GM19452 (cell line): ENCODE measurements at regions not wholly inside any gene's neighbourhood (a gene's known extent, or its start where the extent isn't known, plus 50 kb on each side); places are given as distances from the start of the nearest gene placed in this dataset.
"Not testable (repeated sequence)": the region's sequence is repeated elsewhere in the genome, so short reads cannot be mapped to it uniquely, and the experiment has no call there.

Source experiments
- ATAC-seq: cut with Tn5 transposase; IDR thresholded peaks from one replicate; pipeline ENCODE4 v1.9.1; 2021; ENCODE audit not compliant: unreplicated experiment

DNA sequence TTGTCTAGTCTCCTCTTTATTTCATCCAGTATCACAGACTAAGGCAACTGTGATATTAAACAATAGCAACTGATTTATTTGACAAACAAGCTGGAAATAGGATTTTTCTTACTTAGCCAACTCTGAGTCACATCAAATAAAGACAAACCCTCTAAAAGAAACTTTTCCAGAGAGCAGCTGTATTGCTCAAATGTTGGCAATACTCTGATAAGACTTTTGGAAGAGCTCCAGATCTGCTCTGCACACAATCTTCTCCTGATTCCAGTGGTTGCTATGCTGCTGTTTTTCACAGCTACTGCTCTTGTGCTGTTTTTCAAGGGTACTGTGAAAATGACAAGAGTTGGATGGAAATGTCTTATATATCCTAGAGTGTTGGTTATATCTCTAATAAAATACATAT lies 1479.2 kb downstream of the SLITRK5 start:
- no peak for ATAC-seq

DNA sequence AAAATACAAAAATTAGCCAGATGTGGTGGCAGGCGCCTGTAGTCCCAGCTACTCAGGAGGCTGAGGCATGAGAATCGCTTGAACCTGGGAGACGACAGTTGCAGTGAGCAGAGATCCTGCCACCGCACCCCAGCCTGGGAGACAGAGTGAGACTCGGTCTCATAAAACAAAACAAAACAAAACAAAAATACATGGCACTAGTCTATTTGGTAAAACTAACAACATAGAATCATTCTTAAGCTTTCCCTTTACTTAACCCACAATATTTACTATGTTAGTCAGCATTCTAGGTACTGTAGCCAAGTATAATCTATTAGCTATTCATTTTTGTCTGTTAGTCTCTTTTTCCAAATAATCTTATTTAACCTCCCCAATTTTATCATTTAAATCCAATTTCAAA lies 1482.8 kb downstream of the SLITRK5 start:
- ATAC-seq: no peak

DNA sequence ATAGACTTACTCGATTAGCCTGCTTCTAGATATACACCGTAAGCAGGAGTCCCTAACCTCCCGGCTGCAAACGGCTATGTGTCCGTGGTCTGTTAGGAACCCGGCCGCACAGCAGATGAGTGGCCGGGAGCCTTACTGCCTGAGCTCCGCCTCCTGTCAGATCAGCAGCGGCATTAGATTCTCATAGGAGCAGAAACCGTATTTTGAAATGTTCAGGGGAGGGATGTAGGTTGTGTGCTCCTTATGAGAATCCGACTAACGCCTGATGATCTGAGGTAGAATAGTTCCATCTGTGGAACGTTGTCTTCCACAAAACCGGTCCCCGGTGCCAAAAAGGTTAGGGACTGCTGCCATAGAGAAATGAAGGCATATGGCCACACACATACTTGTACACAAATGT lies 1491.9 kb downstream of the SLITRK5 start:
- no peak for ATAC-seq

DNA sequence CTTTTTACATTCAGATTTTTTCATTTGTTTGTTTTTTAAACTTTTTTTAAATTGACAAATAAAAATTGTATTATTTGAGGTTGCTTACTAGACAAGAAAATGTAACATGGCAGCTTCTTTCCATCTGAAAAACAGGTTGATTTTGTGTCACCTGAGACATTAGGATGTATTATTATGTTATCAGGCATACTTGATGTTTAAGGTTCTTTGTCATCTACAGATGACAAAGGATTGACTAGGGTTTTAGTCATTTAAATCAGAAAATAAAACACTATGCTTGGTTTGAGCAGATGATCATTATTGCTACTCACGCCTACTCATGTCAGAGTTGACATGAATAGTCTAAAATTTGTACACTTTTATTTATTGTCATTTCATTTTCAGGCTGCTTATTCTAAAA lies 1494.5 kb downstream of the SLITRK5 start:
- no peak for ATAC-seq

DNA sequence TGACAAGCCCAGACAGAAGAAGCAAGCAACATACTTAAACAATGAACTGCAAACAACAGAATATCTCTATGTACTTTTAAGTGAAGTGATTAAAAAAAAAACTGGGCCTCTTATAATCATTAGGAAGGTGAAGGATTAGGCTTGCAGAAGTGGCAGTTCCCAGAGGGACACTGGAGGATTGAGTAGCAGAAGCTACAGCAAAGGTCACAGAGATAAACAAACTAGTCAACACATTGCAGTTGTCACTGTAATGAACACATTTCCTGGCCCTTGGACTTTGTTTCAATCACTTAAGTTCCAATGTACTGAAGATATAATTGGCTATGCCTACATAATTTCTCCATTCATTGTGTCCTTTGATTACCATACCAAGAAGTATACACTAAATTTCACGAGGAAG lies 1498.8 kb downstream of the SLITRK5 start:
- ATAC-seq: no peak

DNA sequence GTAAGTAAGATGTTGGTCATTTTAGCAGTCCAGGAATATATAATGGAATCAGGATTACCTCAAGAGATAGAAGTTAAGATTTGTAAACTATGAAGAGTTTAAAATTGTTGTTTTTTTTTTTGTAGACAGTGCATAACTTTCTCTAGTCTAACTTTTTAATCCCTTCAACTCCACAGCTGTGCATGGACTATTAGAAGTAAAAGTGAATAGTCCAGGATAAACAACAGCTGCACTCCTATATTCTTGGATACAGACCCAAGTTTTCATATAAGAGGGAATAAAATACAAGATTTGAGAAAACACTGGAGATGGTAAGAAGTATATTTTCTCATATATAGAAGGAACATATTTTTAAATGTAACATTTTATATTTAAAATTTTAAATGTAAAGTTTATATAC lies 1509.9 kb downstream of the SLITRK5 start:
- no peak for ATAC-seq

DNA sequence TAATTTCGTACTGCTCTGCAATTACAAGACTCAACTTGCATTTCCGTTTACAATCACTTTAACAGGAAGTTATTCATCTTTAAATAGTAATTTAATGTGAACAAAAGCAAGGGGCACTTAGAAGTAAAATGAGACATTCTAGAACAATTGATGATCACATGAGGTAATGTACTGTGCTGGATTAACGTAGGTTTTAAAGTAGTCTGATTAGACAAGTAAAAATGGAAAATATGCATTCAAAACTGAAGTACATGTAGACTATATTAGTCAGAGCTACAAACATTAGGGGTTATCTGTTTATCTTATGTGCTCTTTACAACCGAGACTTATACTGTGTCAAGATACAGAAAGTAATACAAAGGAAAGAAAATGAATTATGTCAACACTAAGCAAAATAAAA lies 1528.0 kb downstream of the SLITRK5 start:
- no peak for ATAC-seq

DNA sequence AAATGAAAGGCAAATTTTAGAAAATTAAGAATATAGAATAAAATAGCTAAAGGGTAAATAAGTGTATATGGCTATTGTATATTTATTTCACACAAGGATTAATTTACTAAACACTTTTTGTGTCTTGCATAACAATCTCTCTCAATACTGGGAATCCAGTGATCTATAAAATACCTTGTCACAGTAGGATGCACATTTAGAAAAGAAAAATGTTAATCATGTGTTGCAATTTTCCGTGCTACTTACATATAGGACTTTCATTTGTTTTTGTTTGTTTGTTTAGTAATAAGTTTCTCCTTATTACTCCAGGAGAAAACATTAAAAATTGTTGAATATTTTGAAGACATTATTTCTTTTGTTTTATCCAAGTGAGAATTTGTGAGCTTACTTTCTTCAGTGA lies 1533.3 kb downstream of the SLITRK5 start:
- ATAC-seq: no peak

DNA sequence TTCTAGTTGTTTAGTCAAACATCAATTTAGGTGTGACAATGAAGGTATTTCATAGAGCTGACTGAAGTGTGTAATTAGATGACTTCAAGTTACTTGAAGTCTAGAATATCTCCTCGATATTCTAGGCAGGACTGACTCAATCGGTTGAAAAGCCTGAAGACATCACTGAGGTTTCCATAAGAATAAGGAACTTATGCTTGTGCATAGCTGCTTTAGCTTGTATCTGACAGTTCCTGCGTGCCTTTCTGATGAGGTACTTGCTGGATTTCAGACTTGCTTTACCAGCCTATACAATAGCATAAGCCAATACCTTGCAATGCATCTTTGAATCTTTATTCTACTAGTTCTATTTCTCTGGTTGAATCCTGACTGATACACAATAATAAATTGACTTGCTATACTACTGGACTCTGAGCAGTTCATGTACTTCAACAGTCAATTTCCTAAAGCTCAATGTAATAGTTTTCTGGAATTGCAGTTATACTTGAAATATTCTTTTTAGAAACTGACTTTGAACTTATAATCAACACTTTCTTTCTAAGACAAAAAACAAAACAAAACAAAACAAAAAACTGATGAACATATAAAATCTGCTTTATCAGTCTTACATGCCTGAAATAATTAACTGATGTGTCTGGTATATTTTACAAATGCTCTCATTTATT lies 1534.8 kb downstream of the SLITRK5 start:
- no peak for ATAC-seq

DNA sequence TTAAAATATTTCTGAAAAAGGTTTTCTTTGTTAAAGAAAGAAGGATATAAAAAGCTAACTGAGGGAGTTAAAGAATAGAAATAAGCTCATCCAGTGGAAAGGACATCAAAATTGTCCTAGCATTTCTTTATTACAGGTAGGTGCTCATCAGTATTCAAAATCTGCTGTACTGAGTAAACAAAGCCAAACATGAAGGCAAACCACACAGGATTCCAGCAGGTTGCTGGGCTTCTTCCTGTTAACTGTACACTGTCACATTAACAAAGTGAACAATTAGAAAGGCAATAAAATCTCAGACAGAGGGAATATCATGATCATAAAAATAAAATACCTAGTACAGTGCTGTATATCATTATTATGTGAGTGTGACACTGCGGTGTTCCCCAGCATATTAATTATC lies 1541.0 kb downstream of the SLITRK5 start:
- no peak for ATAC-seq

DNA sequence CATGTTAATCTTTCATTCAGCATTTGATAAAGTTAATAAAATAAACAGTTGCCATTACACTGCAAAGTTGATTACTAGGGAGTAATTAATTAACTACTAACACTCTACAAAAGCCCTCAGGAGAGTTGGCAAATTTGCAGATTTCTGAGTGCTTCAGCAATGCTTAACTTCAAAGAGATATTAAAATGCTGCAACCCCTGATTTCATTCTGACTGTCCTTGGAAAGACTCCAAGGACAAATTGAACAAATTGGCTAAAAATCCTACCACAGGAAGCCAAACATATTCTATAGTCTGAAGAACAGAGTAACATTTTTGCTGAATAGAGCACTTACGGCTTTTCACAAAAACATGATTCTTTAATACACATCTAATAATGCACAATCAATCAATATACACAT lies 1543.0 kb downstream of the SLITRK5 start:
- no peak for ATAC-seq

DNA sequence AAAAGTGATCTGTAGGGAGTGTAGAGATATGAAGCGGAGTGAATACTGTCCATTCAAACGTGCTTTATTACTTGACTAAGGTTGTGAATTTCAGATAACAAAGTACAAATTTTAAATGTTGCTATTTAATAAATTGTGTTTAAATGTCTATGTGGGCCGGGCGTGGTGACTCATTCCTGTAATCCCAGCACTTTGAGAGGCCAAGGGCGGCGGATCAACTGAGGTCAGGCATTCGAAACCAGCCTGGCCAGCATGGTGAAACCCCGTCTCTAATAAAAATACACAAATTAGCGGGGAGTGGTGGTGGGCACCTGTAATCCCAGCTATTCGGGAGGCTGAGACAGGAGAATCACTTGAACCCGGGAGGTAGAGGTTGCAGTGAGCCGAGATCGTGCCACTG lies 1544.1 kb downstream of the SLITRK5 start:
- not testable (repeated sequence) for ATAC-seq

DNA sequence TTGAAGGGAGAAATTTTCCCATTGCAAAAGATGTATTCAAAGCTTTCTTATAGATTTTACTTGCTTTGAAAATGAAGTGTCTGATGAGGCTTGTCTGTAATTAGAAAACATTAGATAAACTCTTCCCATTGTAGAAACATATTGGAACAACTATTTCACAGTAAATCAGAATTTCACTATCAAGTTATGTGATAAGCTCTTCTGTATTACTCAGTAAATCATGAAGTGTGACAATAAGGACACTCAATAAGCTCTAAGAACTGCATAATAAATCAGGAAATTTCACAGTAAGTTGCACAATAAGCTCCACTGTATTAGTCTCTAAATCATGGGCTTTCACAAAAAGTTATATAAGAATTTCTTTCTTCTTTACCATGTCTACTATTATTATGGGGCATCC lies 1546.6 kb downstream of the SLITRK5 start:
- ATAC-seq: no peak

DNA sequence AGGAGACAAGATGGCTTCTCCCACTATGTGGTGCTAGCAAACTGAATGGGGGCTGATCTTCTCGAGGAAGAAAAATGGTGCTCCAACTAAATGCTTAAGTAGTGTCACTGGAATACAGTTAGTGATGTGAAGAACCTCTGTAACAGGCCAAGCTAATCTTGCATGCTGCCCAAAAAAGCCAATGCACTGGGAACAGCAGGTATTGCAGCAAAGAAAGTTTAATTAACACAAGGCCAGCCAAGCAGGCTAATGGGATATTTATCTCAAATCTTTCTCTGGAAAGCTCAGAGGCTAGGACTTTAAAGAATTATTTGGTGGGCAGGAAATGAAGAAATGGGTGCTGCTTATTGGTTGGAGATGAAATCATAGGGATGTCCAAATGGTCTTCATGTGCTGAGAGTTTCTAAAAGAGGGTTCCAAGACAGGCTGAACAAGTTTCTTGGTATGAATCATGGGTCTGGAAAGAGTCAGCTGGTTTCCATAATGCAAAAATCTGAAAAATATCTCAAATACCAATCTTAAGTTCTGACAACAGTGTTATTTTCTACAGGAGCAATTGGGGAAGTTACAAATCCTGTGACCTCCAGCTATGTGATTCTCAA lies 1550.5 kb downstream of the SLITRK5 start:
- ATAC-seq: no peak

DNA sequence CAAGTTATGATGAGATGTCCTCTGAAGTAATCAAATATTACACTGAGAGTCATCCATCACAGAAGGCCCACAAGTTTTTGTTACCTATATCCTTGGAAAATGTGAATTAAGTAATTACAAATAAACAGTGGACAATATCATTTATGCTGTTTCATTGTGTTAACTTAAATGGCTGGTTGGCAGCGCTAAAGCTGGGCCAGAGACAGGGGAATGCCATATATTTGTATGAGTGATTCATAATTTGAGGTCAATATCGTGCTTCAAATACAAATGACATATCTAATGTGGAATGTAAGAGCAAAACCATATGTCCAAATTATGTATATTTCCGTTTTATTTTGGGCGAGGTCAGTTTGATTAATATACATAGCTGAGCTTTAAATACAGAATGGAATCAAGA lies 1556.2 kb downstream of the SLITRK5 start:
- no peak for ATAC-seq

DNA sequence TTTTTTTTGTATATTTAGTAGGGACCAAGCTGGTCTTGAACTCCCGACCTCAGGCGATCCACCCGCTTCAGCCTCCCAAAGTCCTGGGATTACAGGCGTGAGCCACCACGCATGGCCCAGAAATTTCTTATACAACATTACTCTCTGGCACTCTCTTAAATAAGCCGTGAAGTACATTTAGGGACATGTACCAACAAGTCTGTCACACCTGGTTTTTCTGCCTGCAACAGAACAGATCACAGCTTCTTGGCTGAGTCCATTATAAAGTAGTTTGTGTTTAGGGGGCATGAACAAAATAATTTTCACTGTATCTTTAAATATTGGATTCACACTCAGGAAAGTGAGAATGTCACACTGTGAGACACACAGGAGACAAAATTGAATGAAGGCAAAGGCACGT lies 1567.3 kb downstream of the SLITRK5 start:
- ATAC-seq: no peak

DNA sequence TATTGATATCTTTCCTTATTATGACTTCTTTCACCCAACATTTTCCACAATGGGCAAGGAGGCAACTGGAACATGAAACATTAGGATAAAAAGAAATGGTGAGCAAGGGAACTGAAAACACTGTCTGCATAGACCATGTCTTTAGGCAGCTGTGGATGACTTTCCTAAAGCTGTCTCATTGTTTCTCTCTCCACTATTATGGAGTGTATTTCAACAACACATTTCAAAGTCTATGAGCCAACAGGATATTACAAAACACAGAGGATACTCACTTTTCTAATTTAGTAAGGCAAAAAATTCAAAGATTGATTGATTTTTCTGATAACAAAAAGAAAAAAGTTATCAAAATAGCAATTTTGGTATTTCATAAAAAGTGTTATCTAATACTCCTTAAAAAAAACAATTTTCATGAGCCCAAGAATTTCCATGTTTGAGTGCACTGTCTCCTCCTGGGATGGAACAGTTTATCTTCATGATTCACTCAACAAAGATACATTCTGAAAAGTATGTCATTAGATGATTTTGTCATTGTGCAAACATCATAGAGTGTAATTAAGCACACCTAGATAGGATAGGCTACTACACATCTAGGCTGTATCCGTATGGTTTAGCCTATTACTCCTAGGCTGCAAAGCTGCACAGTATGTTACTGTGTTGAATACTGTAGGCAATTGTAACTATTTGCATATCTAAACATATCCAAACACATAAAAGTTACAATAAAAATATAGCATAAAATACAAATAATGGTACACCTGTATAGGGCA lies 1568.4 kb downstream of the SLITRK5 start:
- ATAC-seq: no peak

DNA sequence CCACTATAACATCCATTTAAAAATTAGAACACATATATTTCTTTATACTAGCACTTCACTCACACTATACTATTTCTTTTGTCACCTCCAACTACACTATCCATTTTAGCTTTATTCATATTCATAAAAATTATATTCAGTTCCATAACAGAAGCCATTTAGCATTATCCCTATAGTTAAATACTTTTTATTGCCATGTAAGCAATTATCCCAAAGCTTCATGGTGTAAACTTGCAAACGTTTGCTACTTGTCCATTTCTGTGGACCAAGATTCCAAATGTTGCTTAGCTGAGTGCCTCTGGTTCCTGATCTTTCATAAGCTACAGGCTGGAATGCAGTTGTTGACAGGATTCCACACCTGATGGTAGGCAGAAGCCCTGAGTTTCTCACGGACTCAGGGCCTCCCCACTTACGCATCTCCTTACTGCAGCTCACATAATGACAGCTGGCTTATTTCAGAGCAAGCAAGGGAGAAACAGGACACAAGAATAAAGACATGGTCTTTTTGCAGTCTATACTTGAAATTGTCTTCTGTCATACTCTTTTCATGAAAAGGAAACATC lies 1584.8 kb downstream of the SLITRK5 start:
- ATAC-seq: no peak

DNA sequence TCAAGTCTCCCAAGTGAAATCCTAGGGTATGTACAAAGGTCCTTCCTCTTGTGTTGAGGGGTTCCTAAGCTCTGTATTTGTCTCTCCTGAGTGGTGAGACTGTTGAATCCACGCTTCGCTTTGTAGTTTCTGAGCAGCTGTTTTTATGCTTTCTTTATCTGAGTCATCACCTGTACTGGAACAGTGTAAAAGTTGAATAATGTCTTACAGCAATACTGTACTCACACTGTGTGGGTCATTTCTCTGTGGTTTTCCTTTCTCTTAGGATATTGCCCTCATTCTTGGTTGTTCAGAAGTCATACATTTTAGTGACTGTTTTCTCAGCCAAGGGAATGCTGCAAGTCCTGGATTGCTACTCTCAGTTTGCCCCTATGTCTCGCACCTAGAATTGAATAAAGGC lies 1596.6 kb downstream of the SLITRK5 start:
- no peak for ATAC-seq

DNA sequence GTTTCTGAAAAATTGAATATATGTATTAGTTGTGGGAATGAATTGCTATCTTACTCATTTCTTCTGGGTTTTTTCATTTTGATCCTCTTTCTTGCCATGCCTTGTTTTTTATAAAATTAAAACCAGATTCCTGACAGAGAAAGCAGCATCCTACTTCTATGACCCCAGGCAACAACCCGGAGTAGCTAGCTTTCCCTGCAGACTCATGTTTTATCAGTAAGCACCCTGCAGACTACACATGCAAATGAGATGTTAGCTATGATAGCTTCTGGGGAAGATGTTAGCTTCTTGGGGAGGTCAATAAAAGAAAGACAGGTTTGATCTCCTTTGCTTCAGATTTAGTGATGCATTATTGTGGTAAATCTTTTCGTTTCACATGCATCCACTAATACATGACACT lies 1598.6 kb downstream of the SLITRK5 start:
- ATAC-seq: no peak

DNA sequence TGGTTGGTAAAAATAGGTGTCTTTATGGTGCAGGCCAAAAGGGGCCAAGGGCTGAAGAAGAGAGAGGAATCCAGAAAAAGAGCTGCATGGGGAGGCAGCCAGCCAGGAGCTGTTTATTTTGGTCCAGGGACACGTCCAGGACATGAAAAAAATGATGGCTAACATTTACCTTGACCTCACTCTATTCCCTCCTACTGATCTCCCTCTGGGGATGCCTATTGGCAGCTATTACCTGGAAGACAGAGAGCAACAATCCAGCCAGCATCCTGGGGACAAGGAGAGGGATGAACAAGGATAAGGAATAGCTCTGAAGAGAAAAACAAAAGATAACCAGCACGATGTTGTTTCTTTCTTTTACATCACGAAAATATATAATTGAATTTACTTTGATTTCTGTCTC lies 1599.6 kb downstream of the SLITRK5 start:
- no peak for ATAC-seq

DNA sequence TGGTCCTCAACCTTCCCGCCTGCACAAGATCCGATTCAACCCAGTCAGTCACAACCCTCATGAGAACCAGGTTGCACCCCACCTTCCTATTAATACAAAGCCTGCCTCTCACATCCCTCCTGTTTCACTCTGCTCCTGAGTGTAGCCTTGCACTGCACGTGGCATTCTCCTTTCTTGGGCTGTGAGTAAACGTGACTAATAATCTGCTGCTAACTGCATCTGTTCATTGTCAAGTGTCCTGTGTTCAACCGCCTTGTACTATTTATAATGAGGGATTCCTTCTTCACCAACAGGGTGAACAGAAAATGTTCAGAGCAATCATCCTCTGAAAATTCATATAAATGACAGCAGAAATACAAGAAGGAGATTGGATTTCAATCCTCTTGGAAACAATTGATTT lies 1608.2 kb downstream of the SLITRK5 start:
- no peak for ATAC-seq
